Endothelial cell of umbilical vein (primary cell): ENCODE measurements at regions not wholly inside any gene's neighbourhood (a gene's known extent, or its start where the extent isn't known, plus 50 kb on each side); places are given as distances from the start of the nearest gene placed in this dataset.

ENCODE experiments used
- EZH2 ChIP-seq: IDR thresholded peaks from 2 replicates; pipeline ENCODE4 v1.6.1; 2012; ENCODE audit warnings: borderline replicate concordance, low read depth, mild to moderate bottlenecking, moderate library complexity, low read length, inconsistent platforms; ENCODE audit not compliant: severe bottlenecking
- POLR2A ChIP-seq: IDR thresholded peaks from 2 replicates; pipeline ENCODE4 v1.6.1; 2012; ENCODE audit warnings: low read depth, mild to moderate bottlenecking, control low read depth, low read length
- POLR2AphosphoS5 ChIP-seq: IDR thresholded peaks from 2 replicates; pipeline ENCODE4 v1.6.1; 2012; ENCODE audit warnings: low read depth, mild to moderate bottlenecking, control low read depth, low read length, moderate library complexity; ENCODE audit not compliant: insufficient read depth
- TF ChIP-seq, protein P1 (sequence below), 2 donors: IDR thresholded peaks; 1 replicate in 1 of 2; 2 replicates in 1 of 2; pipeline ENCODE4 v1.5.1; 2011; ENCODE audit warnings: low read length in 2 of 2, mild to moderate bottlenecking in 2 of 2, moderate library complexity in 2 of 2, control low read depth in 1 of 2, inconsistent platforms in 1 of 2, low read depth in 1 of 2; ENCODE audit not compliant: insufficient read depth in 1 of 2; ENCODE audit errors: extremely low read depth in 1 of 2

DNA sequence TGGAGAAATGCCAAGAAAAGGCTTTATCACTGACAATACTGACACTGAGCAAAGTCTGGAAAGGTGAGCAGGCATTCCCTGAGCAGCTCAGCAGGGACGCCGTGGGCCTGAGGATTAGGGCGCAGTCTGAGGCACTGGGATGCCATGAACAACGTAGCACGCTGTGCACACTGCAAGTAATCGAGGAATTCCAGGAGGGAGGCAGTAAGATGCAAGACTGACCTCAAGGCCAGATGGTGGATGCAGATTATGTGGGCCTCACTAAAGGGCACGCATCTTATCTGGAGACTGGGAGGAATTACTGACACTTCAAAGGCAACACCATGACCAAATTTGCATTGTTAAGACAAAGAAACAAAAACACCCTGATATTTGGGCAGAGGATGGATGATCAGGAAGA is 50.4 kb upstream of the OPCML start:
- TF ChIP-seq, protein P1, sequence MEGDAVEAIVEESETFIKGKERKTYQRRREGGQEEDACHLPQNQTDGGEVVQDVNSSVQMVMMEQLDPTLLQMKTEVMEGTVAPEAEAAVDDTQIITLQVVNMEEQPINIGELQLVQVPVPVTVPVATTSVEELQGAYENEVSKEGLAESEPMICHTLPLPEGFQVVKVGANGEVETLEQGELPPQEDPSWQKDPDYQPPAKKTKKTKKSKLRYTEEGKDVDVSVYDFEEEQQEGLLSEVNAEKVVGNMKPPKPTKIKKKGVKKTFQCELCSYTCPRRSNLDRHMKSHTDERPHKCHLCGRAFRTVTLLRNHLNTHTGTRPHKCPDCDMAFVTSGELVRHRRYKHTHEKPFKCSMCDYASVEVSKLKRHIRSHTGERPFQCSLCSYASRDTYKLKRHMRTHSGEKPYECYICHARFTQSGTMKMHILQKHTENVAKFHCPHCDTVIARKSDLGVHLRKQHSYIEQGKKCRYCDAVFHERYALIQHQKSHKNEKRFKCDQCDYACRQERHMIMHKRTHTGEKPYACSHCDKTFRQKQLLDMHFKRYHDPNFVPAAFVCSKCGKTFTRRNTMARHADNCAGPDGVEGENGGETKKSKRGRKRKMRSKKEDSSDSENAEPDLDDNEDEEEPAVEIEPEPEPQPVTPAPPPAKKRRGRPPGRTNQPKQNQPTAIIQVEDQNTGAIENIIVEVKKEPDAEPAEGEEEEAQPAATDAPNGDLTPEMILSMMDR (IDR thresholded peaks at IDR 0.05; ENCODE audit: extremely low read depth in 1 of 2, insufficient read depth in 1 of 2, low read depth in 1 of 2, low read length in 2 of 2): no peak
- TF ChIP-seq EZH2 (no peak), POLR2AphosphoS5 (no peak), POLR2A (no peak)
